SK-N-SH treated with all-trans-retinoic acid at 6 μM for 48 hours (cell line): ENCODE measurements at regions not wholly inside any gene's neighbourhood (a gene's known extent, or its start where the extent isn't known, plus 50 kb on each side); places are given as distances from the start of the nearest gene placed in this dataset.

Experiments
- CREB5 ChIP-seq: fragments of 250-450 bp; sonication (Bioruptor Pico); IDR thresholded peaks from 2 replicates; pipeline ENCODE4 v1.5.1; 2020; ENCODE audit warnings: low read depth, mild to moderate bottlenecking, moderate library complexity
- PATZ1 ChIP-seq: fragments of 250-450 bp; sonication (Bioruptor Pico); IDR thresholded peaks from 2 replicates; pipeline ENCODE4 v1.8.0; 2020; ENCODE audit warnings: mild to moderate bottlenecking, moderate library complexity, borderline replicate concordance
- PPARA ChIP-seq: fragments of 250-450 bp; sonication (Bioruptor Pico); IDR thresholded peaks from 2 replicates; pipeline ENCODE4 v1.5.0; 2020; ENCODE audit warnings: mild to moderate bottlenecking, borderline replicate concordance
- TOX ChIP-seq: fragments of 250-450 bp; sonication (Bioruptor Pico); IDR thresholded peaks from 2 replicates; pipeline ENCODE4 v1.8.0; 2021; ENCODE audit warnings: mild to moderate bottlenecking, moderate library complexity, borderline replicate concordance
- ZC3H10 ChIP-seq: fragments of 250-450 bp; sonication (Bioruptor Pico); IDR thresholded peaks from 2 replicates; pipeline ENCODE4 v1.5.1; 2021; ENCODE audit warnings: mild to moderate bottlenecking, moderate library complexity
- ZFP30 ChIP-seq: fragments of 450-650 bp; formaldehyde crosslinking; IDR thresholded peaks from 2 replicates; pipeline ENCODE4 v1.5.0; 2022; ENCODE audit warnings: mild to moderate bottlenecking, moderate library complexity
- ZNF565 ChIP-seq: fragments of 450-650 bp; formaldehyde crosslinking; conservative IDR thresholded peaks from 2 replicates; pipeline ENCODE4 v1.5.0; 2020; ENCODE audit warnings: low read depth, mild to moderate bottlenecking, moderate library complexity

DNA sequence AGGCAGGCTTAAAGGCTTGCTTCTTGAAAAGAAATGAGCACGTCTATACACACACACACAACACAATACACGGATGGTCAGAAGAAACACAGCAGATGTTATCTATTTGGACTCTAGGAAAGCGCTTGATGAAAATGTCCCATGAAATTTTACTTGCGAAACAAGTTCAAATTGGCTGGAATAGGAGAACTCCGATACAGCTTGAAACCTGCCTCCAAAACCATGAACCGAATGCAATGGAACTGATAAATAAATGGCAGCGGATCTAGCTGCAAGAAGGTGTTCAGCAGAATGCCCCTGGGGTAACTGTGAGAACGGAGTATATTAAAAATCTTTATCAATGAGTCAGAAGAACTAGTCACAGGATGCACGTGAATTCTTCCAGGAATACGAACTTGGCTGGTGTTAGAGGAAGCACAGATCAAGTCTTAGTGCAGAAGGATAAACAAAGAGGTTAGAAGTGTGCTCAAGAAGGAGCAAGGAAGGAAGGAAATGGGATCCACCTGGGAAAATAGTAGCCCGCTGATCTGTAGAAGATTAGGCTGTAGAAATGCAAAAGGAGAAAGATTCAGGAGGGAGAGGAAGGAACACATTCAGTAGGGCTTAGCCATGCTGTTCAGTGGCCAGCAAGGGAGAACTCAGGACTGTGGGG is 142.0 kb upstream of the PRKCQ start:
- TF ChIP-seq ZC3H10 (CRISPR knock-in tag) (no peak), TOX (CRISPR knock-in tag) (no peak), CREB5 (CRISPR knock-in tag) (no peak), ZFP30 (CRISPR knock-in tag) (no peak), PPARA (no peak), PATZ1 (CRISPR knock-in tag) (no peak), ZNF565 (CRISPR knock-in tag) (no peak)
